HG02884 (cell line): ENCODE measurements at regions not wholly inside any gene's neighbourhood (a gene's known extent, or its start where the extent isn't known, plus 50 kb on each side); places are given as distances from the start of the nearest gene placed in this dataset.
"Not testable (repeated sequence)": the region's sequence is repeated elsewhere in the genome, so short reads cannot be mapped to it uniquely, and the experiment has no call there.

Experiments used
- ATAC-seq: cut with Tn5 transposase; IDR thresholded peaks from one replicate; pipeline ENCODE4 v1.9.1; 2021; ENCODE audit warnings: mild to moderate bottlenecking, moderate library complexity; ENCODE audit not compliant: unreplicated experiment

GRCh38 chr2:187610450-187610849 is 56.2 kb upstream of the TFPI start:
- ATAC-seq, result not testable (repeated sequence)

- no peak for ATAC-seq
These were observed 58.6 kb upstream of the TFPI start for GRCh38 chr2:187612857-187613256.

GRCh38 chr2:187614756-187615155 is 60.5 kb upstream of the TFPI start:
- ATAC-seq, result no peak

- ATAC-seq, result no peak
These were observed 61.1 kb upstream of the TFPI start for GRCh38 chr2:187615364-187615763.

- no peak for ATAC-seq
These were observed 61.7 kb upstream of the TFPI start for GRCh38 chr2:187615902-187616301.

- ATAC-seq, result no peak
These were observed 62.9 kb upstream of the TFPI start for GRCh38 chr2:187617120-187617519.

- no peak for ATAC-seq
These were observed 63.7 kb upstream of the TFPI start for GRCh38 chr2:187617905-187618304.

GRCh38 chr2:187618813-187619212 is 64.6 kb upstream of the TFPI start:
- no peak for ATAC-seq

- no peak for ATAC-seq
These were observed 72.9 kb upstream of the TFPI start for GRCh38 chr2:187627153-187627552.

GRCh38 chr2:187636731-187637391 is 82.6 kb upstream of the TFPI start:
- not testable (repeated sequence) for ATAC-seq

- not testable (repeated sequence) for ATAC-seq
These were observed 83.1 kb upstream of the TFPI start for GRCh38 chr2:187637392-187637740.

- ATAC-seq, result not testable (repeated sequence)
These were observed 83.5 kb upstream of the TFPI start for GRCh38 chr2:187637771-187638170.

GRCh38 chr2:187638840-187639239 is 84.6 kb upstream of the TFPI start:
- no peak for ATAC-seq

GRCh38 chr2:187640926-187641510 is 86.8 kb upstream of the TFPI start:
- no peak for ATAC-seq

- ATAC-seq, result no peak
These were observed 88.3 kb upstream of the TFPI start for GRCh38 chr2:187642498-187642897.

- ATAC-seq, result no peak
These were observed 90.3 kb upstream of the TFPI start for GRCh38 chr2:187644486-187644885.

GRCh38 chr2:187644981-187645380 is 90.7 kb upstream of the TFPI start:
- ATAC-seq, result no peak

GRCh38 chr2:187646556-187646955 is 92.3 kb upstream of the TFPI start:
- ATAC-seq, result no peak

- no peak for ATAC-seq
These were observed 100.3 kb upstream of the TFPI start for GRCh38 chr2:187654535-187654934.

- ATAC-seq, result no peak
These were observed 100.8 kb upstream of the TFPI start for GRCh38 chr2:187655001-187655400.

- ATAC-seq, result no peak
These were observed 101.9 kb upstream of the TFPI start for GRCh38 chr2:187656123-187656522.

GRCh38 chr2:187658952-187659525 is 104.8 kb upstream of the TFPI start:
- no peak for ATAC-seq

- not testable (repeated sequence) for ATAC-seq
These were observed 121.8 kb upstream of the TFPI start for GRCh38 chr2:187676050-187676449.
